ENCODE measurements at regions not wholly inside any gene's neighbourhood (a gene's known extent, or its start where the extent isn't known, plus 50 kb on each side); places are given as distances from the start of the nearest gene placed in this dataset.

DNA sequence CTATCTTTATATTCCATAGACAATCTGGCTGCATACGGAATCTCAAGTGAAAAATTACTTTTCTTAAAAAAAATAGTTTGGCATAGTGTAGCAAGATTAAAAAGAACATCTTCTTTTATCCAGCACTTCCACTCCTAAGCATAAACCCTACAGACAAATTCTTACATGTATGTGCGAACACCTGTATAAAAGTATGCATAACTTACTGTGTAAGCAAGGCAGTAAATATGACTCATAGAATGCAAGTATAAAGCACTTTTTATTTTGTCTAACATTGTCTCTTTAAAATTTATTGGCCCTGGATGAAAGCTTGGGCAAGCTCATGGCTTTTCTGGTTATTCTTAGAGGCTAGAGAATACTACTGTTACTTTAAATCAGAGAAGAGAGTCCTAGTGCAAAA, 86.4 kb downstream of the MSX2 start:
- TF ChIP-seq, protein P1, sequence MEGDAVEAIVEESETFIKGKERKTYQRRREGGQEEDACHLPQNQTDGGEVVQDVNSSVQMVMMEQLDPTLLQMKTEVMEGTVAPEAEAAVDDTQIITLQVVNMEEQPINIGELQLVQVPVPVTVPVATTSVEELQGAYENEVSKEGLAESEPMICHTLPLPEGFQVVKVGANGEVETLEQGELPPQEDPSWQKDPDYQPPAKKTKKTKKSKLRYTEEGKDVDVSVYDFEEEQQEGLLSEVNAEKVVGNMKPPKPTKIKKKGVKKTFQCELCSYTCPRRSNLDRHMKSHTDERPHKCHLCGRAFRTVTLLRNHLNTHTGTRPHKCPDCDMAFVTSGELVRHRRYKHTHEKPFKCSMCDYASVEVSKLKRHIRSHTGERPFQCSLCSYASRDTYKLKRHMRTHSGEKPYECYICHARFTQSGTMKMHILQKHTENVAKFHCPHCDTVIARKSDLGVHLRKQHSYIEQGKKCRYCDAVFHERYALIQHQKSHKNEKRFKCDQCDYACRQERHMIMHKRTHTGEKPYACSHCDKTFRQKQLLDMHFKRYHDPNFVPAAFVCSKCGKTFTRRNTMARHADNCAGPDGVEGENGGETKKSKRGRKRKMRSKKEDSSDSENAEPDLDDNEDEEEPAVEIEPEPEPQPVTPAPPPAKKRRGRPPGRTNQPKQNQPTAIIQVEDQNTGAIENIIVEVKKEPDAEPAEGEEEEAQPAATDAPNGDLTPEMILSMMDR (IDR thresholded peaks at IDR 0.05; ENCODE audit: low read length), result no peak
- TF ChIP-seq EZH2 (IDR thresholded peaks at IDR 0.05; ENCODE audit: borderline replicate concordance, low read length), result no peak

All from OCI-LY1 (cell line).